ENCODE measurements at regions not wholly inside any gene's neighbourhood (a gene's known extent, or its start where the extent isn't known, plus 50 kb on each side); places are given as distances from the start of the nearest gene placed in this dataset.
"Not testable (repeated sequence)": the region's sequence is repeated elsewhere in the genome, so short reads cannot be mapped to it uniquely, and the experiment has no call there.

DNA sequence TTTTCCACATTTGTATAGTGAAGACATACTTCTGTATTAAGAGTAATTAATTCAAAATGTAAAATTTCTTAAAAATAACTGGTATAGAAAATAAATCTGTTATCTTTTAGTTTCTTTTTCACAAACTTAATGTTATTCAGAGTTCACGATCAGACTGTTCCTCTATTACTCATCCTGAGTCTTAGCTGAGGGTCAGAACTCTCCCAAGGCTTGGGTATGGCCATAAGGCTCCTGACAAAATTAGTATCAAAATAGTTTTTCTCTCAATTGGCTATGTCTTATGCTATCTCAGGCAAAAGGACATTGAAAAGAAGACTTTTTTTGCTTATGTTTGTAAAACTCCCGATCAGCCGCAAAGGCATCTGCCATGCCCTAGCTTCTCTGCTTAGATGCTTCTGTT lies 56.1 kb upstream of the NAB1 start:
- no peak overlapping the region for H3K4me2 ChIP-seq (ENCODE audit: low read length)
- no peak overlapping the region for H3K27ac ChIP-seq (ENCODE audit: low read length)
- TF ChIP-seq EZH2phosphoT487 (IDR thresholded peaks at IDR 0.05; ENCODE audit: low read depth): no peak
- no peak for TF ChIP-seq CTCF (IDR thresholded peaks at IDR 0.05; ENCODE audit: low read depth, low read length)
- no peak overlapping the region for H3K4me3 ChIP-seq (ENCODE audit: low read length)
- H2AFZ ChIP-seq (ENCODE audit: low read depth, low read length): no peak overlapping the region
- no peaks in the 10 kb centered on the region for H3K27me3 ChIP-seq (ENCODE audit: low read depth, low read length)
- H3K4me1 ChIP-seq (ENCODE audit: low read length): no peaks in the 10 kb centered on the region
- H3K9ac ChIP-seq (ENCODE audit: low read length): no peak overlapping the region
- no peaks in the 10 kb centered on the region for H3K9me3 ChIP-seq (ENCODE audit: insufficient read depth, low read length)
- H4K20me1 ChIP-seq (ENCODE audit: insufficient read depth, low read length): no peaks in the 10 kb centered on the region
- H3K36me3 ChIP-seq (replicated peaks; ENCODE audit: low read depth, low read length): no peaks in the 10 kb centered on the region
- H3K79me2 ChIP-seq (ENCODE audit: low read length): no peaks in the 10 kb centered on the region

GRCh38 chr2:190595879-190596278 lies 53.0 kb upstream of the NAB1 start:
- not testable (repeated sequence) for H3K4me2 ChIP-seq (ENCODE audit: low read length); H2AFZ ChIP-seq (ENCODE audit: low read depth, low read length); H3K79me2 ChIP-seq (ENCODE audit: low read length); H3K4me3 ChIP-seq (ENCODE audit: low read length); H3K27ac ChIP-seq (ENCODE audit: low read length); H4K20me1 ChIP-seq (ENCODE audit: insufficient read depth, low read length); H3K4me1 ChIP-seq (ENCODE audit: low read length); H3K9me3 ChIP-seq (ENCODE audit: insufficient read depth, low read length); H3K27me3 ChIP-seq (ENCODE audit: low read depth, low read length); H3K36me3 ChIP-seq (replicated peaks; ENCODE audit: low read depth, low read length); H3K9ac ChIP-seq (ENCODE audit: low read length)

DNA sequence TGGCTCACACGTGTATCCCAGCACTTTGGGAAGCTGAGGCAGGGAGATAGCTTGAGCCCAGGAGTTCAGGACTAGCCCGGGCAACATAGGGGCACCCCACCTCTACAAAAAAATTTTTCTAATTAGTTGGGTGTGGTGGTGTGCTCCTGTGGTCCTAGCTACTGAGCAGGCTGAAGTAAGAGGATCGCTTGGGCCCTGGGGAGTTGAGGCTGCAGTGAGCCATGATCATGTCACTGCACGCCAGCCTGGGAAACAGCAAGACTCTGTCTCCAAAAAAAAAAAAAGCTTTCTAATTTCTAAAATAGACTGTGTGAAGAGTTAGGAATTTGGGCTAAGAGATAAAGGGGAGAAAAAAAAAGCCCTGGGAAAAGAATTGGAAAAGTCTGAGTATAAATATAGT lies 51.9 kb upstream of the NAB1 start:
- TF ChIP-seq CTCF (IDR thresholded peaks at IDR 0.05; ENCODE audit: low read depth, low read length): no peak
- TF ChIP-seq EZH2phosphoT487 (IDR thresholded peaks at IDR 0.05; ENCODE audit: low read depth): no peak
- H3K36me3 ChIP-seq (replicated peaks; ENCODE audit: low read depth, low read length): no peaks in the 10 kb centered on the region
- no peaks in the 10 kb centered on the region for H4K20me1 ChIP-seq (ENCODE audit: insufficient read depth, low read length)
- H3K27ac ChIP-seq (ENCODE audit: low read length): no peak overlapping the region
- no peaks in the 10 kb centered on the region for H3K9me3 ChIP-seq (ENCODE audit: insufficient read depth, low read length)
- H3K27me3 ChIP-seq (ENCODE audit: low read depth, low read length): no peaks in the 10 kb centered on the region
- H3K4me2 ChIP-seq (ENCODE audit: low read length): no peak overlapping the region
- no peak overlapping the region for H2AFZ ChIP-seq (ENCODE audit: low read depth, low read length)
- peaks cover 6% of the 10 kb centered on the region; the same call in 1 of the 2 replicates for H3K4me1 ChIP-seq (ENCODE audit: low read length)
- no peaks in the 10 kb centered on the region for H3K79me2 ChIP-seq (ENCODE audit: low read length)
- no peak overlapping the region for H3K4me3 ChIP-seq (ENCODE audit: low read length)
- no peak overlapping the region for H3K9ac ChIP-seq (ENCODE audit: low read length)

- H4K20me1 ChIP-seq (ENCODE audit: insufficient read depth, low read length): no peaks in the 10 kb centered on the region
- H3K27me3 ChIP-seq (ENCODE audit: low read depth, low read length): no peaks in the 10 kb centered on the region
- TF ChIP-seq EZH2phosphoT487 (IDR thresholded peaks at IDR 0.05; ENCODE audit: low read depth): no peak
- no peak for TF ChIP-seq CTCF (IDR thresholded peaks at IDR 0.05; ENCODE audit: low read depth, low read length)
- no peak overlapping the region for H3K4me3 ChIP-seq (ENCODE audit: low read length)
- no peak overlapping the region for H3K4me2 ChIP-seq (ENCODE audit: low read length)
- H3K9ac ChIP-seq (ENCODE audit: low read length): no peak overlapping the region
- no peaks in the 10 kb centered on the region for H3K9me3 ChIP-seq (ENCODE audit: insufficient read depth, low read length)
- H2AFZ ChIP-seq (ENCODE audit: low read depth, low read length): no peak overlapping the region
- H3K27ac ChIP-seq (ENCODE audit: low read length): no peak overlapping the region
- no peaks in the 10 kb centered on the region for H3K79me2 ChIP-seq (ENCODE audit: low read length)
- H3K36me3 ChIP-seq (replicated peaks; ENCODE audit: low read depth, low read length): no peaks in the 10 kb centered on the region
- peaks cover 6% of the 10 kb centered on the region; the same call in 1 of the 2 replicates for H3K4me1 ChIP-seq (ENCODE audit: low read length)
These were observed 50.3 kb upstream of the NAB1 start for GRCh38 chr2:190598621-190599020.

- Histone ChIP-seq H3K4me3 (ENCODE audit: low read length) (no peak overlapping the region), H3K27me3 (ENCODE audit: low read depth, low read length) (no peaks in the 10 kb centered on the region), H3K79me2 (ENCODE audit: low read length) (no peaks in the 10 kb centered on the region), H3K27ac (ENCODE audit: low read length) (no peak overlapping the region), H3K9ac (ENCODE audit: low read length) (no peak overlapping the region), H3K36me3 (replicated peaks; ENCODE audit: low read depth, low read length) (no peaks in the 10 kb centered on the region), H3K9me3 (ENCODE audit: insufficient read depth, low read length) (no peaks in the 10 kb centered on the region), H3K4me2 (ENCODE audit: low read length) (no peak overlapping the region), H4K20me1 (ENCODE audit: insufficient read depth, low read length) (no peaks in the 10 kb centered on the region), H3K4me1 (ENCODE audit: low read length) (peaks cover 6% of the 10 kb centered on the region; the same call in 1 of the 2 replicates), H2AFZ (ENCODE audit: low read depth, low read length) (no peak overlapping the region)
- TF ChIP-seq CTCF (IDR thresholded peaks at IDR 0.05; ENCODE audit: low read depth, low read length): no peak
These were observed 49.8 kb upstream of the NAB1 start for GRCh38 chr2:190599073-190599472.

Measured in OCI-LY3 (cell line).